HEK293T (cell line): ENCODE measurements at regions not wholly inside any gene's neighbourhood (a gene's known extent, or its start where the extent isn't known, plus 50 kb on each side); places are given as distances from the start of the nearest gene placed in this dataset.

Experiments
- CTCF ChIA-PET: fragments of 350-600 bp; formaldehyde crosslinking; extraction: SDS; loops from one replicate; lab custom pipeline; 2021; ENCODE audit warnings: antibody characterized with exemption, inconsistent platforms; lab: Yijun Ruan, JAX
- POLR2A ChIA-PET: fragments of 350-600 bp; formaldehyde crosslinking; extraction: SDS; loops from one replicate; lab custom pipeline; 2020; ENCODE audit warnings: antibody characterized with exemption, inconsistent platforms; lab: Yijun Ruan, JAX
- DNase-seq: peaks from one replicate; pipeline ENCODE4 v3.0.0; 2012; ENCODE audit warnings: mixed read lengths; ENCODE audit errors: extremely low spot score
- ARNT ChIP-seq: fragments of 450-650 bp; IDR thresholded peaks from 2 replicates; pipeline ENCODE4 v1.6.1; 2017; ENCODE audit warnings: mild to moderate bottlenecking
- BHLHE40 ChIP-seq: fragments of 450-650 bp; IDR thresholded peaks from 2 replicates; pipeline ENCODE4 v1.6.1; 2016; ENCODE audit warnings: mild to moderate bottlenecking, moderate library complexity, borderline replicate concordance
- CTBP1 ChIP-seq: fragments of 450-650 bp; IDR thresholded peaks from 2 replicates; pipeline ENCODE4 v1.6.1; 2016; ENCODE audit warnings: borderline replicate concordance
- ELF4 ChIP-seq: fragments of 450-650 bp; IDR thresholded peaks from 2 replicates; pipeline ENCODE4 v1.6.1; 2017; ENCODE audit warnings: antibody characterized with exemption
- FOXA1 ChIP-seq: fragments of 450-650 bp; IDR thresholded peaks from 2 replicates; pipeline ENCODE4 v1.6.1; 2016; ENCODE audit warnings: mild to moderate bottlenecking
- FOXK2 ChIP-seq: fragments of 450-650 bp; IDR thresholded peaks from 2 replicates; pipeline ENCODE4 v1.6.1; 2016; ENCODE audit warnings: mild to moderate bottlenecking
- FOXM1 ChIP-seq: fragments of 450-650 bp; IDR thresholded peaks from 2 replicates; pipeline ENCODE4 v1.6.1; 2017; ENCODE audit warnings: mild to moderate bottlenecking, borderline replicate concordance
- HDGF ChIP-seq: fragments of 450-650 bp; IDR thresholded peaks from 2 replicates; pipeline ENCODE4 v1.6.1; 2017; ENCODE audit warnings: antibody characterized with exemption, borderline replicate concordance
- L3MBTL2 ChIP-seq: fragments of 450-650 bp; conservative IDR thresholded peaks from 2 replicates; pipeline ENCODE4 v1.6.1; 2016; ENCODE audit warnings: mild to moderate bottlenecking
- LEF1 ChIP-seq: fragments of 450-650 bp; IDR thresholded peaks from 2 replicates; pipeline ENCODE4 v1.6.1; 2017; ENCODE audit warnings: mild to moderate bottlenecking, borderline replicate concordance
- NFRKB ChIP-seq: fragments of 450-650 bp; IDR thresholded peaks from 2 replicates; pipeline ENCODE4 v1.6.1; 2016; ENCODE audit warnings: mild to moderate bottlenecking, moderate library complexity
- SP1 ChIP-seq: fragments of 450-650 bp; IDR thresholded peaks from 2 replicates; pipeline ENCODE4 v1.6.1; 2017
- SUZ12 ChIP-seq: fragments of 450-650 bp; IDR thresholded peaks from 2 replicates; pipeline ENCODE4 v1.6.1; 2016; ENCODE audit warnings: mild to moderate bottlenecking
- TARDBP ChIP-seq: fragments of 450-650 bp; IDR thresholded peaks from 2 replicates; pipeline ENCODE4 v1.6.1; 2016
- ZNF384 ChIP-seq: fragments of 450-650 bp; IDR thresholded peaks from 2 replicates; pipeline ENCODE4 v1.6.1; 2016
- TF ChIP-seq, protein P1 (sequence below): fragments of 450-650 bp; IDR thresholded peaks from 2 replicates; pipeline ENCODE4 v1.6.1; 2016

DNA sequence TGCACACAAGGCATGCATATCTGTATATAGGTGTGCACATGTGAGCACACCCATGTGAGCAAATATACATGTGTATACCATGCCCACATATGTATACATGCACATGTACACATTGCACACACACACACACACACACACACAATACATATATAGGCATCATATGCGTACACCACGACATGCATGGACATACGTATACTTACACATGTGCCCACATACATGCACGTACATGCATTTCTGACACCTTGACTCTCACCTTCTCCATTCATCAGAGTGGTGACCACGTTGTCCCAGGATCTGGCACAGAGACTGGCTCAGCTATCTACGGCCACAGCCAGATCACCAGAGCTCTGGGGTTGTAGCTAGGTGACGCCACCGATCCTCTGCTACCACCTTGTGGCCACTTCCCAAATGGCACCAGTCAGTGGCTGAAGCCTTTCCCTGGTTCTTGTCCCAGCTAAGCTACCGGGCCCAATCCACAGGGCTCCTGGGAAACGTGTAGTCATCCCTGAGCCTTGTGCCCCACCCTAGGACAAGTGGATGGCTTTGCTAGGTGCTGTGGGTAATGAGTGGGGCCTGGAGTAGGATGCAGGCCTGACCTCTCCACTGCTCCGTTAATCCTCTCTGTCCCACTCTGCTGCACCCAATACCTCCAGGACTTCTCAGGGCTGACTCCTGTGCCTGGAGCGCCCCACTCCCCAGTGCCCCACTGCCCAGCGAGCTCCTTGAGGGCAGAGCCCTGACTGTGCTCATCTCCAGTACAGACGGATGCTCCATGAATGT, 194.4 kb downstream of the RGS3 start:
- TF ChIP-seq ARNT (no peak), SUZ12 (no peak), ZNF384 (no peak), CTBP1 (no peak), SP1 (no peak), LEF1 (no peak)
- TF ChIP-seq, protein P1, sequence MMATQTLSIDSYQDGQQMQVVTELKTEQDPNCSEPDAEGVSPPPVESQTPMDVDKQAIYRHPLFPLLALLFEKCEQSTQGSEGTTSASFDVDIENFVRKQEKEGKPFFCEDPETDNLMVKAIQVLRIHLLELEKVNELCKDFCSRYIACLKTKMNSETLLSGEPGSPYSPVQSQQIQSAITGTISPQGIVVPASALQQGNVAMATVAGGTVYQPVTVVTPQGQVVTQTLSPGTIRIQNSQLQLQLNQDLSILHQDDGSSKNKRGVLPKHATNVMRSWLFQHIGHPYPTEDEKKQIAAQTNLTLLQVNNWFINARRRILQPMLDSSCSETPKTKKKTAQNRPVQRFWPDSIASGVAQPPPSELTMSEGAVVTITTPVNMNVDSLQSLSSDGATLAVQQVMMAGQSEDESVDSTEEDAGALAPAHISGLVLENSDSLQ: no peak
- POLR2A ChIA-PET: interaction anchor here (0.9 kb wide), 1 partner anchor 65 kb away, joined by 4 read pairs; no protein-coding TSS in a partner anchor

DNA sequence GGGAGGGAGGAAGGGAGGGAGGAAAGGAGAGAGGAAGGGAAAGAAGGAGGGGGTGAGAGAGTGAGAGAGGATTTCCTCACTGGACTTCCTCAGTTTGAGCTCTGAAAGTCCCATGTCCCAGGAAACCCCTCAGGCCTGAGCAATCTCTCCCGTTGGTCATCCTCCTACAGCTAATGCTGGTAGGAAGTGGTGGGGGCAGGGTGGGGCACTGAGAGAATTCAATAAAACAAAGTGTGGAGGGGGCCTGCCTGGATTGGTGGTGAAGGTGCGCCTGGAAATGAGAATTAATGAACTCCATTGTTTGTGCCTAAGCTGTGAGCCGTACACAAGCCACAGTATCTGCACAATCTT, 195.0 kb downstream of the RGS3 start:
- ChIA-PET CTCF (interaction anchor here (0.6 to 6.4 kb wide), 9 partner anchors 9 to 212 kb away, joined by 3 to 200 read pairs (median 5); no protein-coding TSS in a partner anchor), POLR2A (interaction anchor here (0.9 kb wide), 1 partner anchor 65 kb away, joined by 4 read pairs; no protein-coding TSS in a partner anchor)
- DNase-seq: no peak
- no peak for TF ChIP-seq ELF4
- no peak for TF ChIP-seq FOXA1
- no peak for TF ChIP-seq CTBP1
- no peak for TF ChIP-seq SUZ12
- no peak for TF ChIP-seq ZNF384
- no peak for TF ChIP-seq LEF1
- TF ChIP-seq L3MBTL2: no peak
- no peak for TF ChIP-seq BHLHE40
- no peak for TF ChIP-seq TARDBP
- TF ChIP-seq SP1: no peak
- TF ChIP-seq FOXK2: no peak
- TF ChIP-seq HDGF: no peak
- TF ChIP-seq FOXM1: no peak

More for the DNA sequence above, 194.4 kb downstream of the RGS3 start:
- DNase-seq: peak; percentile 86
- CTCF ChIA-PET: interaction anchor here (0.6 to 6.4 kb wide), 10 partner anchors 8 to 212 kb away, joined by 3 to 200 read pairs (median 4); no protein-coding TSS in a partner anchor

DNA sequence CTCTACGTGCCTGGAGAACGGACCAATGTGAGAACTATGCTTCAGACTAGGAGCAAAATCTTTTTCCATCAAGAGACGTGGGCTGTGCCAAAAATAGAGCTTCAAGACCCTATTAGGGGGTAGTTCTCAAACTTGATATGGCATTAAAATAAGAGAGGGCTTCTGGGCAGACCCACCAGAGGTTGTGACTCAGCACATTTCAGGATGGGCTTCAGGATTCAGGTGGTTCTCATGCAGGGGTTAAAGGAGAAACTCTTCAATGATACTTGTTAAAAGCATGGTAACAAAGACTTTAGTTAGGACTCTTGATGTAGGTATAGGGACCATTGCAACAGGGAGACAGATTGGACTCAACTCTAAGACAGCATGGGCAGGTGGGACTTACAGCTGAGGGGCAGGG, 195.5 kb downstream of the RGS3 start:
- DNase-seq: no peak
- TF ChIP-seq ZNF384: no peak
- TF ChIP-seq FOXM1: no peak
- TF ChIP-seq NFRKB: no peak
- TF ChIP-seq, protein P1: no peak
- no peak for TF ChIP-seq BHLHE40
- no peak for TF ChIP-seq TARDBP
- TF ChIP-seq FOXA1: no peak
- no peak for TF ChIP-seq SUZ12
- TF ChIP-seq L3MBTL2: no peak
- TF ChIP-seq FOXK2: no peak
- TF ChIP-seq SP1: no peak
- no peak for TF ChIP-seq ELF4
- no peak for TF ChIP-seq HDGF
- no peak for TF ChIP-seq CTBP1
- POLR2A ChIA-PET: no interaction called here
- CTCF ChIA-PET: interaction anchor here (0.6 to 6.4 kb wide), 5 partner anchors 15 to 213 kb away, joined by 3 to 200 read pairs (median 7); no protein-coding TSS in a partner anchor

DNA sequence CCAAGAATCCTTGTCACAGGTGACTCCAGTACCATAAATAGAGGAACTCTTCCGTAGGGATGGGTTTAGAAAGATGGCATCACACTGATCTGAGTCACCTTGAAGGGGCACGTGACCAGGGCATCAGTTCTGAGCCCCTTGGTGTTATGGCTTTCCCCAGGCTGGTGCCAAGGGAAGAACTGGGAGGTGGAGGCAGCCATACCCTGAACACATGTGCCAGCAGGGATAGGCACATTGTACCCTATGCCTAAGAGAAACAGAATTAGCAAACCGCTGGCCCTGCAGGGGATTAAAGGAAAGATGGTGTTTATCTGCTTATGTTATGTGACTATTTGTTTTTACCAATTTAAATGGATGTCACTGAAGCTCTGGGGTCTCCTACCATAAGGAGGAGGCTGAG, 196.2 kb downstream of the RGS3 start:
- TF ChIP-seq FOXA1 (no peak), FOXK2 (no peak), CTBP1 (no peak), NFRKB (no peak), ZNF384 (no peak), SUZ12 (no peak), BHLHE40 (no peak), ARNT (no peak), LEF1 (no peak), TARDBP (no peak), L3MBTL2 (no peak), HDGF (no peak), FOXM1 (no peak), ELF4 (no peak), SP1 (no peak)
- TF ChIP-seq, protein P1: no peak
- ChIA-PET CTCF (no interaction called here), POLR2A (no interaction called here)
- DNase-seq: no peak

DNA sequence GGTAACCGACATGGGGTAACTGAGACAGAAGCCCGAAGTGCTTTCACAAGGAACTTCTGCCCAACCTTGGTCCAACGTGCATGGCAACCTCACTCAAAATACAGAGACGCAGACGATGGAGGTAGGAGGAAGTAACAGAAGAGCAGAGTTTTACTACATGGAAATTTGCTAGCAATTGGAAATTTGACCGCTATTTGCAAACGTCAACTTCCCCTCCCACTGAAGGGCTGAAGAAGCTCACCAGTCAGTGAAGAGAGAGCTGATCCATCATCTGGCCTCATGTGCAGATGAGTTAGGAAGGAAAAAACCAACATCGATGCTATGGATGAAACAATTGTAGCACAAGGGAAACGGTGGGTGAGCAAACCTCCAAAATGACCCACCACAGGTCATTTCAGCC, 196.7 kb downstream of the RGS3 start:
- no peak for TF ChIP-seq LEF1
- no peak for TF ChIP-seq CTBP1
- TF ChIP-seq, protein P1: no peak
- TF ChIP-seq NFRKB: no peak
- no peak for TF ChIP-seq SP1
- no peak for TF ChIP-seq HDGF
- no peak for TF ChIP-seq FOXK2
- TF ChIP-seq BHLHE40: no peak
- TF ChIP-seq ARNT: no peak
- no peak for TF ChIP-seq FOXM1
- no peak for TF ChIP-seq SUZ12
- no peak for TF ChIP-seq ZNF384
- no peak for TF ChIP-seq ELF4
- TF ChIP-seq FOXA1: no peak
- ChIA-PET POLR2A (no interaction called here), CTCF (no interaction called here)

More for the DNA sequence above, 196.7 kb downstream of the RGS3 start:
- no peak for DNase-seq
